Caco-2 (cell line): ENCODE measurements at regions not wholly inside any gene's neighbourhood (a gene's known extent, or its start where the extent isn't known, plus 50 kb on each side); places are given as distances from the start of the nearest gene placed in this dataset.

Experiments
- BruUV-seq: library from RNA; stranded (reverse); fragments of 400-500 nt; replicated peaks from 2 replicates; lab custom pipeline; 2021; lab: Mats Ljungman, UMichigan
- CTCF ChIA-PET: fragments of 300-600 bp; sonication (Branson Sonifier 250); formaldehyde crosslinking; loops from one replicate; lab custom pipeline; 2022; ENCODE audit warnings: antibody characterized with exemption; lab: Charles Lee
- POLR2A ChIA-PET: fragments of 300-600 bp; sonication (Branson Sonifier 250); formaldehyde crosslinking; loops from one replicate; lab custom pipeline; 2022; ENCODE audit warnings: antibody characterized with exemption; lab: Charles Lee
- DNase-seq, 2 experiments: peaks; one replicate each; pipeline versions ENCODE4 v3.0.0 to v3.0.0-alpha.2; 2020 to 2022
- H3K27me3 ChIP-seq: replicated peaks from 2 replicates; pipeline ENCODE4 v1.6.0; 2011; ENCODE audit warnings: low read length; ENCODE audit not compliant: control insufficient read depth, insufficient read depth
- H3K36me3 ChIP-seq: 2 replicates; pipeline ENCODE4 v1.5.1; 2011; ENCODE audit warnings: low read length; ENCODE audit not compliant: control insufficient read depth, insufficient read depth
- H3K4me1 ChIP-seq: fragments of 250-450 bp; sonication (Bioruptor Pico); 2 replicates; pipeline ENCODE4 v1.5.1; 2020; ENCODE audit warnings: mild to moderate bottlenecking
- H3K4me3 ChIP-seq: 2 replicates; pipeline ENCODE4 v1.5.1; 2011; ENCODE audit warnings: low read depth, mild to moderate bottlenecking, control low read depth, low read length
- H3K9me3 ChIP-seq: fragments of 250-450 bp; sonication (Bioruptor Pico); 2 replicates; pipeline ENCODE4 v1.5.1; 2020; ENCODE audit warnings: mild to moderate bottlenecking, moderate library complexity
- H3K27ac Mint-ChIP-seq: one replicate; pipeline ENCODE4 v1.8.0; 2022; ENCODE audit warnings: mixed read lengths; ENCODE audit not compliant: unreplicated experiment
- H3K27me3 Mint-ChIP-seq: one replicate; pipeline ENCODE4 v1.8.0; 2022; ENCODE audit warnings: mixed read lengths; ENCODE audit not compliant: insufficient read depth, unreplicated experiment
- H3K36me3 Mint-ChIP-seq: one replicate; pipeline ENCODE4 v1.8.0; 2022; ENCODE audit warnings: mild to moderate bottlenecking, mixed read lengths; ENCODE audit not compliant: insufficient read depth, unreplicated experiment
- H3K4me1 Mint-ChIP-seq: one replicate; pipeline ENCODE4 v1.8.0; 2022; ENCODE audit warnings: low read depth, mixed read lengths; ENCODE audit not compliant: unreplicated experiment
- H3K4me3 Mint-ChIP-seq: one replicate; pipeline ENCODE4 v1.8.0; 2022; ENCODE audit warnings: mild to moderate bottlenecking, moderate library complexity, mixed read lengths; ENCODE audit not compliant: unreplicated experiment
- H3K9me3 Mint-ChIP-seq: one replicate; pipeline ENCODE4 v1.8.0; 2022; ENCODE audit warnings: mixed read lengths; ENCODE audit not compliant: unreplicated experiment
- CTCF ChIP-seq, 2 experiments: fragments of 200-600 bp in 1 of 2; IDR thresholded peaks; 1 replicate in 1 of 2; 2 replicates in 1 of 2; pipeline versions ENCODE4 v1.5.1 to v1.8.0; 2011 to 2022; ENCODE audit warnings: antibody characterized with exemption in 1 of 2, control low read depth in 1 of 2, inconsistent platforms in 1 of 2, low read depth in 1 of 2, low read length in 1 of 2, mild to moderate bottlenecking in 1 of 2, moderate library complexity in 1 of 2; ENCODE audit not compliant: insufficient read depth in 1 of 2, severe bottlenecking in 1 of 2, unreplicated experiment in 1 of 2
- intact Hi-C: fragments of 100-400 bp; cut with micrococcal nuclease; formaldehyde crosslinking; loops from one replicate; pipeline ENCODE4 v1.10.0; 2022; ENCODE audit not compliant: unreplicated experiment

GRCh38 chr13:50549221-50549942, 294.1 kb downstream of the DLEU7 start:
- no peaks in the 10 kb centered on the region for H3K27me3 ChIP-seq
- no peak overlapping the region for H3K4me3 Mint-ChIP-seq
- no peak overlapping the region for H3K4me3 ChIP-seq
- no peak for TF ChIP-seq CTCF (IDR thresholded peaks at IDR 0.05; ENCODE audit: insufficient read depth in 1 of 2, low read depth in 1 of 2, low read length in 1 of 2, severe bottlenecking in 1 of 2, unreplicated experiment in 1 of 2)
- H3K36me3 ChIP-seq: no peaks in the 10 kb centered on the region
- H3K9me3 ChIP-seq: no peaks in the 10 kb centered on the region
- DNase-seq: no peak
- H3K4me1 Mint-ChIP-seq: no peaks in the 10 kb centered on the region
- BruUV-seq: no TSS peak
- intact Hi-C loops: no loop called here
- H3K36me3 Mint-ChIP-seq: no peaks in the 10 kb centered on the region
- no peaks in the 10 kb centered on the region for H3K27me3 Mint-ChIP-seq
- no peak overlapping the region for H3K27ac Mint-ChIP-seq
- CTCF ChIA-PET: no interaction called here
- no peaks in the 10 kb centered on the region for H3K9me3 Mint-ChIP-seq
- H3K4me1 ChIP-seq: no peaks in the 10 kb centered on the region
- POLR2A ChIA-PET: no interaction called here

- H3K4me3 Mint-ChIP-seq: no peak overlapping the region
- DNase-seq: no peak
- H3K27ac Mint-ChIP-seq: no peak overlapping the region
- H3K36me3 Mint-ChIP-seq: no peaks in the 10 kb centered on the region
- H3K4me1 ChIP-seq: no peaks in the 10 kb centered on the region
- TF ChIP-seq CTCF (IDR thresholded peaks at IDR 0.05; ENCODE audit: insufficient read depth in 1 of 2, low read depth in 1 of 2, low read length in 1 of 2, severe bottlenecking in 1 of 2, unreplicated experiment in 1 of 2): no peak
- no peaks in the 10 kb centered on the region for H3K27me3 Mint-ChIP-seq
- no peak overlapping the region for H3K4me3 ChIP-seq
- intact Hi-C loops: no loop called here
- no peaks in the 10 kb centered on the region for H3K9me3 Mint-ChIP-seq
- POLR2A ChIA-PET: no interaction called here
- H3K36me3 ChIP-seq: no peaks in the 10 kb centered on the region
- H3K9me3 ChIP-seq: no peaks in the 10 kb centered on the region
- no peaks in the 10 kb centered on the region for H3K27me3 ChIP-seq
- BruUV-seq: no TSS peak
- H3K4me1 Mint-ChIP-seq: no peaks in the 10 kb centered on the region
- CTCF ChIA-PET: no interaction called here
Measured at GRCh38 chr13:50550151-50550550, 293.3 kb downstream of the DLEU7 start.

- Mint-ChIP-seq H3K4me3 (no peak overlapping the region), H3K36me3 (no peaks in the 10 kb centered on the region), H3K4me1 (no peaks in the 10 kb centered on the region), H3K9me3 (no peaks in the 10 kb centered on the region), H3K27me3 (no peaks in the 10 kb centered on the region), H3K27ac (no peak overlapping the region)
- no peaks in the 10 kb centered on the region for H3K9me3 ChIP-seq
- ChIA-PET CTCF (no interaction called here), POLR2A (no interaction called here)
- DNase-seq: no peak
- no TSS peak for BruUV-seq
- no peaks in the 10 kb centered on the region for H3K36me3 ChIP-seq
- TF ChIP-seq CTCF (IDR thresholded peaks at IDR 0.05; ENCODE audit: insufficient read depth in 1 of 2, low read depth in 1 of 2, low read length in 1 of 2, severe bottlenecking in 1 of 2, unreplicated experiment in 1 of 2): no peak
- H3K4me1 ChIP-seq: no peaks in the 10 kb centered on the region
- H3K4me3 ChIP-seq: no peak overlapping the region
- H3K27me3 ChIP-seq: no peaks in the 10 kb centered on the region
- intact Hi-C loops: no loop called here
Measured at GRCh38 chr13:50552424-50552966, 291.0 kb downstream of the DLEU7 start.
